T1000 (cell line): ENCODE measurements at regions not wholly inside any gene's neighbourhood (a gene's known extent, or its start where the extent isn't known, plus 50 kb on each side); places are given as distances from the start of the nearest gene placed in this dataset.

Experiments used
- DNase-seq: peaks from one replicate; lab custom pipeline; 2025; ENCODE audit warnings: mixed read lengths; lab: John Stamatoyannopoulos, UW

DNA sequence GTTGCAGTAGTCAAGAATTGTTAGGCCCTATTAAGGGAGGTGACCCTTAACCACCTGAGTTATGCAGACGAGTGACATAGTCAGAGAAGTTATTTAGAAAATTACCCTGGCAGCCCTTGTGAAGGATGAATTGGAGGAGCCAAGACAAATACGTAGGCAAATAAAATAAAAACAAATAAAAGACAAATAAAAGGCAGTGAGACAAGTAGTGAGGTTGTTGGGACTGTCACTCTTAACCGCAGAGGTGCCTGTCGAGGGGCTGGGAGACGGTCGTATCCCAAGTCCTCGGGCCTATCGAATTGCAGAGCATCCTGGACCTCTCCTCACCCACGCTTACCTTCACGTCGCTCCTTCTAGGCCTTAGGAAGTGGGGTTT is 58.0 kb upstream of the ZC4H2 start:
- DNase-seq: no peak
